H4 (cell line): ENCODE measurements at regions not wholly inside any gene's neighbourhood (a gene's known extent, or its start where the extent isn't known, plus 50 kb on each side); places are given as distances from the start of the nearest gene placed in this dataset.
"Not testable (repeated sequence)": the region's sequence is repeated elsewhere in the genome, so short reads cannot be mapped to it uniquely, and the experiment has no call there.

Experiments
- DNase-seq: peaks from one replicate; pipeline ENCODE4 v3.0.0-alpha.2; 2015; ENCODE audit warnings: low spot score

- no peak for DNase-seq
Measured at GRCh38 chr13:71382285-71382684, 484.7 kb downstream of the DACH1 start.

- DNase-seq = no peak
Measured at GRCh38 chr13:71380191-71380590, 486.8 kb downstream of the DACH1 start.

GRCh38 chr13:71378961-71379905 is 487.8 kb downstream of the DACH1 start:
- DNase-seq = peak; percentile 25

GRCh38 chr13:71374471-71375049 is 492.4 kb downstream of the DACH1 start:
- peak; percentile 9 for DNase-seq

- no peak for DNase-seq
Measured at GRCh38 chr13:71368336-71368735, 498.7 kb downstream of the DACH1 start.

- no peak for DNase-seq
Measured at GRCh38 chr13:71360041-71360440, 507.0 kb downstream of the DACH1 start.

GRCh38 chr13:71359641-71360040 is 507.4 kb downstream of the DACH1 start:
- no peak for DNase-seq

GRCh38 chr13:71358218-71358617 is 508.8 kb downstream of the DACH1 start:
- DNase-seq = no peak

- DNase-seq = no peak
Measured at GRCh38 chr13:71355010-71355409, 512.0 kb downstream of the DACH1 start.

GRCh38 chr13:71350886-71351285 is 516.1 kb downstream of the DACH1 start:
- DNase-seq = no peak

GRCh38 chr13:71345856-71346255 is 521.1 kb downstream of the DACH1 start:
- not testable (repeated sequence) for DNase-seq

- no peak for DNase-seq
Measured at GRCh38 chr13:71339736-71340135, 527.3 kb downstream of the DACH1 start.

- no peak for DNase-seq
Measured at GRCh38 chr13:71339005-71339404, 528.0 kb downstream of the DACH1 start.

GRCh38 chr13:71338070-71338469 is 528.9 kb downstream of the DACH1 start:
- DNase-seq = no peak

GRCh38 chr13:71327266-71327665 is 539.7 kb downstream of the DACH1 start:
- no peak for DNase-seq

- no peak for DNase-seq
Measured at GRCh38 chr13:71325556-71325955, 541.4 kb downstream of the DACH1 start.

GRCh38 chr13:71323266-71323665 is 543.7 kb downstream of the DACH1 start:
- no peak for DNase-seq

- DNase-seq = peak; percentile 9
Measured at GRCh38 chr13:71320452-71320851, 546.6 kb downstream of the DACH1 start.

GRCh38 chr13:71316792-71317363 is 550.1 kb downstream of the DACH1 start:
- DNase-seq = no peak

GRCh38 chr13:71312923-71313322 is 554.1 kb downstream of the DACH1 start:
- no peak for DNase-seq

GRCh38 chr13:71309905-71310304 is 557.1 kb downstream of the DACH1 start:
- DNase-seq = no peak

GRCh38 chr13:71306821-71307220 is 560.2 kb downstream of the DACH1 start:
- no peak for DNase-seq

- no peak for DNase-seq
Measured at GRCh38 chr13:71304861-71305260, 562.1 kb downstream of the DACH1 start.
